HG02571 (cell line): ENCODE measurements at regions not wholly inside any gene's neighbourhood (a gene's known extent, or its start where the extent isn't known, plus 50 kb on each side); places are given as distances from the start of the nearest gene placed in this dataset.
"Not testable (repeated sequence)": the region's sequence is repeated elsewhere in the genome, so short reads cannot be mapped to it uniquely, and the experiment has no call there.

ENCODE experiments used
- ATAC-seq: cut with Tn5 transposase; IDR thresholded peaks from one replicate; pipeline ENCODE4 v1.9.1; 2021; ENCODE audit warnings: mild to moderate bottlenecking, moderate library complexity; ENCODE audit not compliant: unreplicated experiment

DNA sequence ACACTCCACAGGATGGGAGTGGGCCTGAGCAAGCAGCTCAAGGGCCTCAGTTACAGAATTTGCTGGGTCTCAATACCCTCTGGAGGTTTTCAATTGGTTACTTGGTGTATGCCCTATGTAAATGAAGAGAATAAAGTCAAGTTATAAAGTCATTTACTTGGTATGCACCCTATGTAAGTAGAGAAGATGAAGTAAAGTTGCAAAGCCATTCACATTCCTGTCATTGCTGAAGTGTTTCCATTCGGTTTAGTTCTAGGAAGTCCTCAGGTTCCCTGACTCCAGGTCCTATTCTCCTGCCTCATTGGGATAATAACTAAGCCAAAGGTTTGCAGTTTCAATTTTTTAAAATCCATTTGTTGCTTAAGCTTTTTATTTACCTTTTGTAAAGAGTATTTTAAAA is 272.6 kb upstream of the NPSR1 start:
- ATAC-seq = no peak

DNA sequence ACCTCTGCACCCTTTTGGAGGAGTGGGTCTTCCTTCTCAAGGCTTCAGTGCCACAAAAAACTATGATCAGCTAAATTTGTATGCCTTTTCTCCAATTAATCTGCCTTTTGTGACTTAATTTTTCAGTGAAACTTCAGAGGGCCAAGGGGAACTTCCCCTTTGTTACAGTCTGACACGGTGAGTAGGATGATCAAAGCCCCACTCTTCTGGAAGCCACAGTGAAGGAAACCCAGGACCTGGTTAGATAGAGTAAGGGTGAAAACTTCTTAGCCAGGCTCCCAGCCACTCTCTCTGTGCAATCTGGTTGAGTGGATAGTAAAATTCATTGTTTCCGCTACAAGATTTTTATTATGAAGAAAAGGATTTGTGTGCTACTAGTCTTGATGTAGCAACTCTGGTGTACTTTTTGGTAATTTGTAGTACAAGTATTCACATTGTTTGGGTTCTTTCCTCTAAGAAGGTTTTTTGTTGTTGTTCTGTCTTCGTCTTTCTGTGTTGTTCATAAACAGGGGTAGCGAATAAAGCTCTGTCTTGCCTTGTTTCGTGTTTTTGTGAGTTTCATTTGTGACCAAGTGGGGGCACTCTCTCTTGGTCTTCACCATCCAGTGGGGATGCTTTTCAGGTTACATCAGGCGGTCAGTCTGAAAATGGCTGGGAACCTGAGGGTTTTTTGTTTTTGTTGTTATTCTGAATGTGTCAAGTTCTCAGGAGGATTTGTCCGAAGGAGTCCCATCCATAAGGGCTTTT is 268.5 kb upstream of the NPSR1 start:
- ATAC-seq = no peak

DNA sequence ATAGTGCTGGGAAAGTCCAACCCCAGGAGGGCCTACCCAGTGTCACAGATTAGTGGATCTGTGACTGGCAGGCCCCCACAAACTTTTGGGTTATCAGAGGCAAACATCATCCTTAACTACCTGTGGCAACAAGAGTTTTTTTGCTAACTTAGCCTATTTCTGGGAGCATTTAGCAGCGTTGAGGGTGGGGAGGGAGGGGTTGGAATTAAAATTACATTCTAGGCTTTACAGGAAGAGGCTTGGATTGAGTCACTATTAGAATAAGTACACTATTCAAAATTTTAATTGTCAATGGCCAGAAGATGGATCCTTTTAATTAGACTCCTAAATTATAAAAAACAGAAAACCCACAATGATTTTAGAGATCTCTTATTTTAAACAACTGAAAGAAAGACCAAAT is 267.9 kb upstream of the NPSR1 start:
- no peak for ATAC-seq

DNA sequence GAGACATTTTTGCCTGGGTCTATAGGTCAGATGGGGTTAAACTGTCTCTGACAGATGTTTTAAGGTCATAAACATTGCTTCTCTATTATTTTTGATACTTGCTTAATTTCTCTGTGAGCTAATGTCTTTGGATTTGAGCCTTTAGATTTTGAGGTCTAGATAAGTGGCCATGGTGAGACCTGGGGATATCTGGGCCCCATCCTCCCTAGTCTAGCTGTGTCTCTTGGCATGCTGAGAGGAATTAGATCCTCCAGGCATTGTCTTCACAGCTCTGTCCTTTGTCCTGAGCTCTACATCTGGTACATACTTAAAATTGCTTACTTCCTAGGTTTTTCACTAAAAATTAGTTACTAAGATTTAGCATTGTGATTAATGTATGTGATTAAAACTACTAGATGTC is 265.0 kb upstream of the NPSR1 start:
- no peak for ATAC-seq

DNA sequence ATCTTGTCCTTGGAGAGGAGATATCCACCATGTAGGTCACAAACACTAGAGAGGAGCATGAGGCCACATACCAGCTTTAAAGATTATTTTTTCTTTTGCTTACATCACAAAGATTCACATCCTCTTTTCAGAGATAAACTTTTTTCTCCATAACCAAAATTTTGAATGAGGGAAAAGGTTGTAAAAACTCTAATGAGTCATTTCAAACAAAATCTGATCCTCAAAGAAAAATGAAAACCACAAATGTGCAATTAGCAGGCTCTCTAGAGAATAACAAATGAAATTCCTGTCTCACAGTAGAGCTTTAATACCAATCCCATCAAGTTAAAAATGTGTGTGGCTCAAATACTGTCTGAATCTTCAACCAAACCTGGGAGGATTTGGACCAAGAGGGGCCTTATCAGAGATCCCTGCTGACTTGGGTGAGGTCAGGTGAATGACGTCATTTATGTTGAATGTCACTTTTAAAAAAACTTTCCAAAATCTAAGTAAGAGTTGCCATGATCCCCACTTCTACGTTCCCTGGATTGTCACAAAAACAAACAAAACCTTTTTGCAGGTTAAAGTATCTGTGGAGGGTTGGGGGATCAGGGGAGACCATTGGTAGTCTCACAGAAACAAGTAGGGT is 261.5 kb upstream of the NPSR1 start:
- no peak for ATAC-seq

DNA sequence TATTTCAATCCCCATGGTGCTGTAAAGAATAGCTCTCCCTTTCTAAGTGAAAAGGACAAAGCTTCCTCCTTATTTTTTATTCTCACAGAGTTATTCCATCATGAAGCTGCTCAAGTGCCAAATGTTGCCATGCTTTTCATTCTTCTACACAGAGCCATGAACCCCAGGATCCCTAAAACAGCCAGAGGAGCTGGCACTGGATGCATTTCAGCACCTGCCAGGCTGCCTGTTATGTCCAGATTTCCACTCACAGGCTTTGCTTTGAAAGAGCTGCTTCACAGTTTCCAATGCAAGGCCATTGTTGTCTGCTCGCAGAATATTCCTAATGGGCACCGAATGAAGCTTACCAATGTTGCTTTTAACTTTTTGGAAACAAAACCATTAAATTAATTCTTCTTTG is 256.2 kb upstream of the NPSR1 start:
- no peak for ATAC-seq

DNA sequence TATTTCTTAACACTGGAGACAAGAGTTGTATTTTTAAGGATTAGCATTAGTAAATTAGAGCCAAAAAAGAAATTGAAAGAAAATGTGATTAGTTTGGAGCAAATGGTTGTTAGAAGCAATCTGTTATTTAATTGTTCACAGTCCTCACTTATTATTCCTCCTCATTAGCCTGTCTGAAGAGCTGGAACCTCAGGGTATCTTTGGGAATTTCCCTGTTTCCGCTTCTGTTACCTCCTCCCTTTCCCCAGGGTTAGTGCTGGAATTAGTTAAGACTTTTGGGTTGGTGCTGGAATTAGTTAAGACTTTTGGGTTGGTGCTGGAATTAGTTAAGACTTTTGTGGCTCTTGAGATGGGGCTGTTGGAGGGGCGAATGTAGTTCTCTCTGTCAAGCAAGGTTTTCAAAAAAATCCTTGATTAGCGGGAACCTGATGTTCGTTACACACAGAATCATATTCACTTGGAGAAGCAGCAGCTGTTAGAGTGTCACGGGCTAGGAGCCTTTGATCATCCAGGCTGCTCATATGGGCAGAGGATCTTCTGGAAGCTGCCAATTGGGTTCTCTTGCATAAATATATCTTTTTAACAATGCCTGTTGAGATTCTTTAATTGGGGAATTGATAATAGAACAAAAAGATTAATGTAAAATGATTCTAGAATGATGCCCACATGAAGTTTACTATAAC is 251.0 kb upstream of the NPSR1 start:
- no peak for ATAC-seq

DNA sequence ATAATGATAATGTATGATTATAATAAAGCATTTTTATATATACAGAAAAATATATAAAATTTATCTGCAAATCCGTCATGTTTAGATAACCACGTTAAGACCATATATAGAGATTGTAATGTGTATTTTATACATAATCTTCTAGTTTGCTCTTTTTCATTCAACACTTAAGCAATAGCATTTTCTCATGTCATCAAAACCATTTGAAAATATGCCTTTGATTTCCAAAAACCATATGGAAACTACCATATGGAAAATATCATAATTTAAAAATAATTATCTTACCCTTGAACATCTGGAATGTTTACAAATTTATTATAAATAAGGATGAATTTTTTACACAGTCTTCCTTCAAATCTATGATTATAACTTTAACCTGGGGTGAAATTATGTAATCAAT is 250.4 kb upstream of the NPSR1 start:
- no peak for ATAC-seq

DNA sequence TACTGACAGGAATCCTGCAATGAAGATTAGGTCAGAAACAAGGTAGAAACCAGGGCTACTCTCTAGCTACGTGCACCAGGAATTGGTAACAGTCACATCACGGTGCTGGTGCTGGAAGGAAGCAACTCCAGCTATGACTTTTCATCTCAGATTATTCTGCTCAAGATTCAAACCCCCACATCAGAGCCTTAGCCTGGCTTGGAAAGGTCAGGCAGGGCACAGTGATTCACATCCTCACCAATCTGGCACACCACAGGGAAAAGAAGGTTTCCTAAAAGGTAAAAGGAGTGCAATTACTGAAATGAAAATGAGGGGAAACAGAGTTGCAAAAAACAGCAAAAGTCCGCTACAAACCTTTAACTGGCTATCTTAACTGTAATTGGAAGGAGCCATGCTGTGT is 240.2 kb upstream of the NPSR1 start:
- no peak for ATAC-seq

DNA sequence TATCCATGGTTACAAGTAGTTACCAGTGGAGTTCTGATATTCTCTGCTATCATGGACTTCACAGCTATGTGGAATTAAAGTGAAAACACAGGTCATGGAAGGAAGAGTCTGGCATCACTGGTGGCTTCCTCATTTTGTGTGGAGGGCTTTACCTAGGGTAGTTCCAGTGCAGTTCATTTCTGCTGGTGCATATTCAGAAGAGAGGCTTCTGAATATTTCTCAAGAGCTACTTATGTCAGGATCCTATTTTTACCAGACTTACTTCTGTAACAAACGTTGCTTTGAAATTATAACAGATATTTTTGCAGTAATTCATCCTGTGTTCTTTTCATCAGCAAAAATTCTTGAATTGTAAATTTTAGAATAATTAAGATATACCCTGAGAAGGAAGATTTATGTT is 236.5 kb upstream of the NPSR1 start:
- ATAC-seq = no peak

DNA sequence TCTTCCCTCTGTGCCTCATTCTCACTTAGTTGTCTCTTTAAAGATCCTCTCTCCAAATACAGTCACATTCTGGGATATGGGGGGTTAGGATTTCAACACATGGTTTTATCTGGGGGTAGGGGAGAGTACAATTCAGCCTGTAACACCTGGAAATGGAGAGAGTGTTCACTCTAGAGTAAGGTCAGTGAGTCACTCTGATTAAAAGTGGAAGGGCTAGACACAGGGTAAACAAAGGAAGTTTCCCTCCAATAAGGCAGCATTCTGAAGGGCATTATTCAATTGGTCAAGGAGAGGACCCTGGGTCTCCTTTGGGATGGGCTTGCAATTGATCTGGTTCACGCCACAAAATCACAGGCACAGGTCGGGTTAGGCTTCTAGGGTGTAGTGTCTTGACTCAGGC is 232.8 kb upstream of the NPSR1 start:
- ATAC-seq = no peak

DNA sequence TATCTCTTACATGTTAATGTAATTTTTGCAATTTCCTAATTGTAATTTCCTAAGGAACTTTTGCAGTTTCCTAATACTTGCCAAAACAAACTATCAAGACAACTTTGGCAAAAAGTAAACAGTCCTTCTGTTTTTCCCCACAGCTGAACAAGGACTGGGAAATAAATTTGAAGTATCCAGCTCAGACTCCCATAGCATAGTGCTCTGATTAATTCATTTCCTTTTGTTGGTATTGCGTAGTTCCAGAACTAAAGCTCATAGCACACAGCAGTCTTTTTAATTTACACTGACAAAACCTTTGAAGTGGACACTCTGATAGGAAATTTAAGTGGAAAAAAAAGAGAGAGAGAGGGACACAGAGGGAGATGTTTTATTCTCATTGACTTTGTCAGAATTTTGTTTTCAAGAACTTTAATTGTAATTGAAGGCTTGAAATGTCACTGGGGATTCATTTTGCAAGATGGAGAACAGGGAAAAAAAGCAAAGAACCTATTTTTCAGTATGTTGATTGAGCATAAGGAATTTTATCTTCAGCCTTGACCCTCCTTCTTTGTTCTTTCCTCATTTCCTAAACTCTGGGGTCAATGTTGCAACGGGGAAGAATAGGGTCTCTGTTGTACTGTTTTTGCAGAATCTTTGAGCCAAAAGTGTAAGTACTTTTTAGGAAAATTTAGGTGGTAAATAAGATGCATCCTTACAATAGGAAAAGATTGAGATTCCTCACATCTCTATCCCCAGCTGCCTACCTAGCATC is 232.2 kb upstream of the NPSR1 start:
- ATAC-seq = no peak

DNA sequence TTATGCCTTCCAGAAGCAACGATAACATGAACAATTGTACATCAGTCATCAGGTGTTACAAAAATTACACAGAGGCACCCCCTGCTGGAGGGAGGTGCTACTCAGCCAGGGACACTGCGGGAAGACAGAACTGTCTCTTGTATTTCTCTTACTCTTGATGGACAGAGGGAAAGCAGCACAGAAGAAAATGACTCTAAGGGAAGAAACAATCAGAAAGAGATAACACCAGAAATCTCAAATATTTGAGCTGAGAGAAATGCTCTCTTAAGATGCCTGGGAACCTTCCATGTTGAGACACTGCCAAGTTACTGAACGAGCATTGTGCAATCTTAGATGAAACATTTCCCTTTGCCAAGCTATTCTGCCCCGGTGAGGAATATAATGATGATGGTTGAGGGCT is 227.6 kb upstream of the NPSR1 start:
- ATAC-seq = no peak

DNA sequence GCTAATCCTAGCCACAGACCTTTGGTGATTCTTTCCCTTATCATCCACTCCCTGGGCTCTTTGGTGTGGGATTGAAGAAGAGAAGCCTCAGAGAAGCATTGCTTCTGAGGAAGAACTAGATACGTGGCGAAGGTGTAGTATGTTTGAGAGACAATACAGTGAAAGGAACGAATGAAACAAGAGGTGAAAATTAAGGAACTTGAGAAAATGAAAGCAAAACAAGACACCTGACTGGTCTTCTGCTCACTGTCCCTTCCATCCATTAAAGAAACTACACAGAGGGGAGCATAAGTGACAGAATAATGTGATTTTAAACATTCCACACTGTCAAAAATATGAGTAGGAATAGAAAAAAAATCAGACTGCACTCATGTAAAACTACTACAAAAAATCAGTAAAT is 219.6 kb upstream of the NPSR1 start:
- no peak for ATAC-seq

DNA sequence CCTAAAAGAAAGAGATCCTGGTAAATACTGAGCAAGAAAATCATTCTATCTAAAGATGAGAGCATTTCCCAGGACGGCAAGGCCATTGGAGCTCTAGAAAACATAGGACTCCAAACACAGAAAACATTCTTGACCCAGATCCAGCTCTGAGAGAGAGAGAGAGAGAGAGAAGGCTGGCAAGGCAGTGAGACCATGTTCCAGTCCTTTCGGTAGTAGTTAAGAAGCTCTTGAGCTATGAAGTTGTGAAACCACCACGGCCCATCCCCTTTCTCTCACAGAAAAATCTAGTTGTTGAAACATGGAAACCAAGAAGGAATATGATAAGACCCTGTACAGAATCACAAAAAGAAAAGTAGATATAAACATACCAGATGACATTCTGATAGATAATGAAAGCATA is 212.4 kb upstream of the NPSR1 start:
- ATAC-seq = no peak

DNA sequence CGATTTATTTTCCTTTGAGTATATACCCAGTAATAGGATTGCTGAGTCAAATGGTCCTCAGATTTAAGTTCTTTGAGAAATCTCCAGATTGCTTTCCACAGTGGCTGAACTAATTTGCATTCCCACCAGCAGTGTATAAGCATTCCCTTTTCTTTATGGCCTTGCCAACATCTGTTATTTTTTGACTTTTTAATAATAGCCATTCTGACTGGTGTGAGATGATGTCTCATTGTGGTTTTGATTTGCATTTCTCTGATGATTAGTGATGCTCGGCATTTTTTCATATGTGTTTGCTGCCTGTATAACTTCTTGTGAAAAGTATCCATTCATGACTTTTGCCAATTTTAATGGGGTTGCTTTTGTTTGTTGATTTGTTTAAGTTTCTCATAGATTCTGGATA is 209.5 kb upstream of the NPSR1 start:
- not testable (repeated sequence) for ATAC-seq

DNA sequence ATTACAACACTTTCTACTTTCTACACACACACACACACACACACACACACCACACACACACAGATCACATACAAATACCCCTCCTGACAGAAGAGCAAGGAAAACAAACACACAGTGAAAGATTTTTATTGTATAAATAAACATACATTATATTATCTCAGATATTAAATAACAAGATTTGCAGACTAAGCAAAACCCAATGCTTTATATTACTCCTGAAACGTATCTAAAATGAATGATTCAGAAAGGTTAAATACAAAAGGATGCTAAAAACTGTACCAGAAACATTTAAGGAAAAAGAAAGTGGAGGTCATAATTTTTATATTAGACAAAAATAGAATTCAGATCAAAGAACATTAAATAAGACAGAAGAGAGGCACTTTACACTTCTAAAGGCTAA is 208.3 kb upstream of the NPSR1 start:
- no peak for ATAC-seq

DNA sequence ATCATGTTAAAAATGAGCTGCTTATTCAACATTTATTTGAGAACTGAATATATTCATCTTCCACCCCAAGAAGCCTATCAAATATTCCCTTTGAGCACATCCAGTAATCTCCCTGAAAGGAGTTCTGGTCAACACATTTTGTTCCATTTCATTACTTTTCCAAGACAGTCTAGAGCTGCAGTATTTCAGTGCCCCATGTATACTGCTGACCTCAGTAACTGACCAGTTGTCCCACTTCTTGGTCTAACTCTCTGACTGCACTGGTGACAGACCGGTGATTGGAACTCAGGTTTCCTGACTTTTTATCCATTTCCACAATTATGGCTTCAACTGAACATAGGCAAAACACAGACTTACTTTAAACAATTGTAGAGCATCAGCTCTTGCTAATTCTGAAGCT is 206.8 kb upstream of the NPSR1 start:
- ATAC-seq = no peak

DNA sequence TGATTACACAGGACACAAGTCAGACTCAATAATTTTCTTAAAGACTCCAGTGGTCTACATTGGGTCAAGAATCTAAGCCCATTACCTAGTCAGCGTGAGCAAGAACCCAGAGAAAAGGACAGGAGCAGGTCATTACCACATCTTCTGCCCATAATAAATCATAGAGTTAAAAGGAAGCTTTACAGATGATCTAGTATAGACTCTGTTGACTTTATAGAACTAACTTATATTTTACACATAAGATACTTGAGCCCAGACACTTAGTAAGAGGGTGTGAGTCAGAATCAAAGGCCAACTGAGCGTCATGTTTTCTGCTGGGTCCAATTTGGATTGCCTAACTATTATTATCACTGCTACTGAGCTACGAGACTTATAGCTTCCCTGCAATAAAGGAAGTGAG is 206.1 kb upstream of the NPSR1 start:
- no peak for ATAC-seq

DNA sequence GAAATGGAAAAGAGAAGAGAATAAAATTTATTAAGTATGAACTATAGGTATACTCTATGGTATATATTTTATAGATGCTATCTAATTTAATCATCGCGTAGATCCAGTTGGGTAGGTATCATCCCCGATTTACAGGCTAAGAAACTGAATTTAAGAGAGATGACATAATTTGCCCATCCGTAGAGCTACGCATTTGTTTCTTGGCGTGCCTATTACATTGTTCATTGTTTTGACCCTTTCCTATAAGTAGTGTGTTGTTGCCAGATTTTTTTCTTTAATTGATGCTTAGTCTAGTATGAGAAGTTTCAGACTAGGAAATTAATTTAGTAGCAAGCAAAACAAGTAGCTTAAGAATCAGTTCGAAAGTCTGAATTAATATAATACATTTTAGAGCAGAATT is 205.7 kb upstream of the NPSR1 start:
- no peak for ATAC-seq

DNA sequence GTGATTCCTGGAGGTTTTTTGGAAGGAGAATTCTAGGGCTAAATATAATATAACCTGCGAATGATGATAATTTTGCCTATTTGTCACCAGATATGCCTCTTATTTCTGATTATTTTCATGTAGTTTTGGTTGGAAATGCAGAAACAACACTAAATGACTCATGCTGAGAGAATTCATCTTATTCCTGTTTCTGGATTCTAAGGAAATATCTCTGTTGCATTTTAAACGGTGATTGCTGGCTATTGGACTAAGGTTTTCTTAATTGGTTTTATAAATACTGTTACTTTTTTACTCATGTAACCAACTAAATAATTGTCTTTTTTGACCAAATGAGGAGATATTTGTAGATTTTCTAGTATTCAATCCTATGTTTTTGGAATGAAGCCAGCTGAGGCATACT is 204.9 kb upstream of the NPSR1 start:
- no peak for ATAC-seq

DNA sequence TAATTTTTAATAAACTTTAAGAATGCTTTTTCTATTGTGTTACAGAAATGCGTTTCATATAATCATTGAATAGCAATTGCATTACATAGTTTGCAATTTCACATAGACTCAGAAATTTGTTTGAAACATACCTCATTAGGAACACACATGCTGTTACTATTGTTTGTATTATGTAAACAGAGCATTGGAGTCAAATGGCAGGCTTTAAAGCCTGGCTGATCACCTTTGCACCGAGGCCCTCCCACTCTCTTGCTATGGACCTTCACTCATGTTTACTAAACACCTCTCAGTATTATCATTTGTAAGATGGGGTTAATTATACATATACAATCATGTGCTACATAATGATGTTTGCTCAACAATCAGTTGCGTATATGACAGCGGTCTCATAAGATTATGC is 203.6 kb upstream of the NPSR1 start:
- no peak for ATAC-seq
